ENCODE measurements at regions not wholly inside any gene's neighbourhood (a gene's known extent, or its start where the extent isn't known, plus 50 kb on each side); places are given as distances from the start of the nearest gene placed in this dataset.

GRCh38 chr1:104720741-104721140, 971.0 kb downstream of the AMY1C start:
- intact Hi-C loops (cut with micrococcal nuclease), result no loop called here
- no peak for TF ChIP-seq CTCF (IDR thresholded peaks at IDR 0.05; ENCODE audit: unreplicated experiment)
- Mint-ChIP-seq H3K36me3 (ENCODE audit: insufficient read depth, unreplicated experiment) (peaks cover 7% of the 10 kb centered on the region), H3K27me3 (ENCODE audit: insufficient read depth, unreplicated experiment) (no peaks in the 10 kb centered on the region), H3K4me1 (ENCODE audit: insufficient read depth, unreplicated experiment) (no peaks in the 10 kb centered on the region), H3K4me3 (ENCODE audit: unreplicated experiment) (no peak overlapping the region), H3K27ac (ENCODE audit: low read depth, unreplicated experiment) (no peak overlapping the region), H3K9me3 (ENCODE audit: unreplicated experiment) (peaks cover 24% of the 10 kb centered on the region)
- DNase-seq (ENCODE audit: unreplicated experiment), result no peak
- ChIA-PET CTCF (no interaction called here), POLR2A (interaction anchor here (0.7 kb wide), 1 partner anchor 228 kb away, joined by 4 read pairs; no protein-coding TSS in a partner anchor)
- BruUV-seq (replicated peaks), result no TSS peak

DNA sequence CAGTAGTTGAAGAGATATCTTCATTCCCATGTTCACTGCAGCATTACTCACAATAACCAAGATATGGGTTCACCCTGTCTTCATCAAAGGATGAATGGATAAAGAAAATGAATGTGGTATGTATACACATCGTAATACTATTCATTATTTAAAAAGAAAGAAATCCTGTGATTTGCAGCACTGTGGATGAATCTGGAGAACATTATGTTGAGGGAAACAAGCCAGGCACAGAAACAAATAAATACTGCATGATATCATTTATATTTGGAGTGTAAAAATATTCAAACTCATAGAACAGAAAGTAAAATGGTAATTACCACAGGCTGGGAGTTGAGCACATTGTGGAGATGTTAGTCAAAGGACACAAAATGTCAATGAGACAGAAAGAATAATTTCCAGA, 977.2 kb downstream of the AMY1C start:
- peaks cover under 1% of the 10 kb centered on the region for H3K36me3 Mint-ChIP-seq (ENCODE audit: insufficient read depth, unreplicated experiment)
- no peaks in the 10 kb centered on the region for H3K4me1 Mint-ChIP-seq (ENCODE audit: insufficient read depth, unreplicated experiment)
- intact Hi-C loops (cut with micrococcal nuclease), result no loop called here
- TF ChIP-seq CTCF (IDR thresholded peaks at IDR 0.05; ENCODE audit: unreplicated experiment), result no peak
- ChIA-PET POLR2A (no interaction called here), CTCF (no interaction called here)
- no peaks in the 10 kb centered on the region for H3K27me3 Mint-ChIP-seq (ENCODE audit: insufficient read depth, unreplicated experiment)
- no peak overlapping the region for H3K27ac Mint-ChIP-seq (ENCODE audit: low read depth, unreplicated experiment)
- BruUV-seq (replicated peaks), result no TSS peak
- peaks cover 24% of the 10 kb centered on the region for H3K9me3 Mint-ChIP-seq (ENCODE audit: unreplicated experiment)
- DNase-seq (ENCODE audit: unreplicated experiment), result no peak
- H3K4me3 Mint-ChIP-seq (ENCODE audit: unreplicated experiment), result no peak overlapping the region

GRCh38 chr1:104733866-104734265, 984.2 kb downstream of the AMY1C start:
- Mint-ChIP-seq H3K36me3 (ENCODE audit: insufficient read depth, unreplicated experiment) (no peaks in the 10 kb centered on the region), H3K9me3 (ENCODE audit: unreplicated experiment) (no peaks in the 10 kb centered on the region), H3K27me3 (ENCODE audit: insufficient read depth, unreplicated experiment) (no peaks in the 10 kb centered on the region), H3K4me1 (ENCODE audit: insufficient read depth, unreplicated experiment) (no peaks in the 10 kb centered on the region), H3K27ac (ENCODE audit: low read depth, unreplicated experiment) (no peak overlapping the region), H3K4me3 (ENCODE audit: unreplicated experiment) (no peak overlapping the region)
- CTCF ChIA-PET, result no interaction called here
- no TSS peak for BruUV-seq (replicated peaks)
- no peak for DNase-seq (ENCODE audit: unreplicated experiment)
- POLR2A ChIA-PET, result no interaction called here
- intact Hi-C loops (cut with micrococcal nuclease), result no loop called here
- no peak for TF ChIP-seq CTCF (IDR thresholded peaks at IDR 0.05; ENCODE audit: unreplicated experiment)

DNA sequence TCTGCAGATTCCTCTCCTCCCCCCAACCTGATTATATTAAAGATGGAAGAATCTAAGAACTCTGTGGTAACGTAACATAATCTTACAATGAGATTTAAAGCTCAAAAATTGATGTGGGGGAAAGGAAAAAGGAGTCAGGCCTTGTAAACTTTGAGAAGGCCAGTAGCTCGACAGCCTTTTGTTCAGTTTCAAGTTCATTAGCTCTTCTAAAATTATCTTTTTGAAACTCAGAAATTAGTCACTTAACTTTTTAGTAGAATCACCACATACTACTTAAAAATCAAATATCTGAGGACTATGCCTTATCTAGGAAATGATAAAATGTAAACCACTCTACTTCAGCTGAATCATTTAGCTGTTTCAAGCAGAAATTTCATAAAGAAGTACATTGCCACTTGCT, 996.2 kb downstream of the AMY1C start:
- BruUV-seq (replicated peaks), result no TSS peak
- ChIA-PET POLR2A (no interaction called here), CTCF (interaction anchor here (0.6 kb wide), 1 partner anchor 1652 kb away, joined by 4 read pairs; no protein-coding TSS in a partner anchor)
- no peak for DNase-seq (ENCODE audit: unreplicated experiment)
- Mint-ChIP-seq H3K4me3 (ENCODE audit: unreplicated experiment) (no peak overlapping the region), H3K9me3 (ENCODE audit: unreplicated experiment) (no peaks in the 10 kb centered on the region), H3K36me3 (ENCODE audit: insufficient read depth, unreplicated experiment) (no peaks in the 10 kb centered on the region), H3K27me3 (ENCODE audit: insufficient read depth, unreplicated experiment) (no peaks in the 10 kb centered on the region), H3K4me1 (ENCODE audit: insufficient read depth, unreplicated experiment) (no peaks in the 10 kb centered on the region), H3K27ac (ENCODE audit: low read depth, unreplicated experiment) (no peak overlapping the region)
- TF ChIP-seq CTCF (IDR thresholded peaks at IDR 0.05; ENCODE audit: unreplicated experiment), result no peak
- intact Hi-C loops (cut with micrococcal nuclease), result no loop called here

All from MCF 10A (cell line).